GM18907 (cell line): ENCODE measurements at regions not wholly inside any gene's neighbourhood (a gene's known extent, or its start where the extent isn't known, plus 50 kb on each side); places are given as distances from the start of the nearest gene placed in this dataset.

Experiments
- ATAC-seq: cut with Tn5 transposase; IDR thresholded peaks from one replicate; pipeline ENCODE4 v1.9.1; 2021; ENCODE audit warnings: mild to moderate bottlenecking, moderate library complexity; ENCODE audit not compliant: unreplicated experiment

DNA sequence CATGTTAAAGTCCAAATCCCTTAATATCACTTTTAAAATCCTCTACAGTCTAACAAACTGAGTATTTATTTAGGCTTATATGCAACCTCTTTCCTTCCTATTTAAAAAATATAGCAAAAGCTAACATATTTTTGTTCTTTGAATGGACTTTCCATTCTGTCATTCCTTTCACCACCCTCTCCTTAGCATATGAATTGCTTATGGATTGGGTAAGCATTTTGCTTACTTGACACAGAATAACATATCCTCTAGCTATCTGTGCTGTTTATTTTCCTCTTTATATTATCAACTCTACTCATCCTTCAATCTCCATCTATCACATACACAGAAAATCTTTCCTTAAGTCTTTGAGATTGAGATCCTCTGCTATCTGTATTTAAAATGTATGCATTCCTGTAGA lies 206.1 kb upstream of the NEIL3 start:
- ATAC-seq: no peak

- no peak for ATAC-seq
Measured at GRCh38 chr4:177105536-177105935, 204.1 kb upstream of the NEIL3 start.

DNA sequence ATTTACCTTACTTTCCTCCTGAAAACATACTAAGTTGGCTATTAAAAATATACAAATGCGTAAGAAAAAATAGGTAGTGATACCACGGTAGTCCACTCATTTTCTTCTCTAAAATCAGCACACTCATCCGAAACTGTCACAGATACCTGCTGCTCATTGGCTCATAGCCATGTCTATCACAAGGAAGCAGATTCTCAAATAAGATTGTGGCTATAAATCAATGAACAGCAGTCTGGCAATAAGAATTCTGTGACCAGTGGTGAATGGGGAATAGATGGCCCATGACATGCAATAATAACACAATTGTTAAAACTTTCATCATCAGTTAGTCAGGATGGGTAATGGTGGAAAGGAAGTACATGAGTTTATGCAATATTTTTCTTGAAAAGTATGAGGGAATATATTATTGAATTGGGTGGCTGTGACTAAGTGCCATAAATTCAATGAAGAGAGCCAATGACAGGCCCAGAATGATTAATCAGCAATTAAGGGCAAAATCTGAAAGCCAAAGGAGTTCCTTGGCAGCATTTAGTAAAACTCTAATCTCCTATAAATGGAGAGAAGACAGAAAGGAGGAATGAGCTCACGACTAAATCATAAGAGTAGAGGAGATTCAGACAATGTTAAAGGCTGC lies 202.3 kb upstream of the NEIL3 start:
- no peak for ATAC-seq

- ATAC-seq: no peak
Measured at GRCh38 chr4:177108708-177109107, 201.0 kb upstream of the NEIL3 start.

GRCh38 chr4:177109769-177110168 lies 199.9 kb upstream of the NEIL3 start:
- no peak for ATAC-seq

GRCh38 chr4:177116161-177116560 lies 193.5 kb upstream of the NEIL3 start:
- ATAC-seq: no peak

- no peak for ATAC-seq
Measured at GRCh38 chr4:177117256-177117655, 192.4 kb upstream of the NEIL3 start.

DNA sequence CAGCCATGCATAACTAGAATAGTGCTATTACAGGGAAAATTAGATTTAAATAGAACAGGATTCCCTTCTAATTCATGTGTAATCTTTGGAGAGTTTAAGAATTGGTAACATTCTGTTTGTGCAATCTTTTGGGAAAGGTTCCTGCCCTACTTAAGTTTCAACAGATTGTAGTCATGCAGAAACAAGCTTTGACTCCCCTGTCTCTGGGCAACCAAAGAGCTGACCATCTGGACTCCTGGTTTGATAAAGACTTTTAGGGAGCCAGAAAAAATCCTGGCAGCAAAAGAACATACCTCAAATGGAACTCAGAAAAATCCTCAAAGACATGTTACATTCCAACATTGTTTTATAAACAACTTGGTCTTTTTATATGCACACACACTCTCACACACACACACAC lies 191.1 kb upstream of the NEIL3 start:
- no peak for ATAC-seq

DNA sequence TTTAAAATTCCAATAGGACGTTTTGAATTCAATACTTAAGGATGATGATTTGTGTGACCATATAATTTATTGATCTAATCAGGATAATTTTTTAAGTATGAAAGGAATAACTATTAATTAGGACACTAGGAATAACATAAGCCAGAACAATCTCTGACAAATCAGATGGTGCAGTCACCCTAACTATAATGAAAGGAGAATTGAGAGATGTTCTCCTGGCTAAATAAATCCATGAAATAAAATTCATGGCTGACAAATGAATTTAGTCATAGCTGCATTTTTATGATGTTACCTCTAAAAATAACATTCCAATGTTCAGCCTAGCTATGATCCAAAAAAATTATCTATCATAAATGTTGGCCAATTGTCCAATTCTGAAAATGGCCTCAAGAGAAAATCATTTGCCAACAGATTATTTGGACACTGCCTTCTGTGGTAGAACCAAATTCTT lies 190.6 kb upstream of the NEIL3 start:
- no peak for ATAC-seq

- no peak for ATAC-seq
Measured at GRCh38 chr4:177119691-177120090, 190.0 kb upstream of the NEIL3 start.

DNA sequence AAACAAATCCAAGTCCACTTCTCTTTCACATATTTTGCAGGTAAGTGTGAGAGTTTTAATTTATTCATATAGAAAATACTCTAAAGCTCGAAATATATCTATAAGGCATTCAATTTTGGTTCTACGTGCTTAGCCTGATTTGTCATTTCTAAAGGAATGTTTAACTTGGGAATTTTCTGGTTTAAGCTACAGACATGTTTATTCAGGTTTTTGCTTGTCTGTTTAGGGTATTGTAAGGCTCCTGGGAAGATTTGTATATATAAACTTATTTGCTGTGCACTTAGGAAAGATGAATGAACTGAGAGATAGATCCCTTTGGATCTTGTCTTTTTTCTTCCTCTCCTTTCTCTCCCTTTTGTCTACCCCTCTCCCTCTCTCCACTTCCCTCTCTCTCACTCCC lies 185.9 kb upstream of the NEIL3 start:
- ATAC-seq: no peak

- ATAC-seq: no peak
Measured at GRCh38 chr4:177124349-177125064, 185.2 kb upstream of the NEIL3 start.

GRCh38 chr4:177125656-177126055 lies 184.0 kb upstream of the NEIL3 start:
- no peak for ATAC-seq

DNA sequence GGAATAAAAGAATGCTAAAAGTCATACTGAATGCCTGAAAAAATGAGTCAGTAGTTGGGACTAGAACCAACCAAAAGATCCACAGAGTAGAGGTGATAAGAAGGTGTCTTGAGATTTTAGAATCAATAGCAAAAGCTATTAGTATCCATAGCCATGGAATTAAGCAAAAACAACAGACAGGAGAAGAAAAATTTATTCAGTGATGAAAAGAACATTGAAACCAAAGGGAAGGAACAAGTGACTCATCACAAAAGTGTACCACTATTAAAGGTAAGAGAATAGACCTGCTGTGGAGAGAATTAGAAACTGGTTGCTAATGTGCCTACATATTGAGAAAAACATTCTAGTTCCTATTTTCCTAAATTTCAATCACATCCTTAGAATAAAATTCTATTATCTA lies 182.0 kb upstream of the NEIL3 start:
- ATAC-seq: no peak

GRCh38 chr4:177128306-177128705 lies 181.4 kb upstream of the NEIL3 start:
- no peak for ATAC-seq

GRCh38 chr4:177131736-177132135 lies 177.9 kb upstream of the NEIL3 start:
- ATAC-seq: no peak

GRCh38 chr4:177147668-177148067 lies 162.0 kb upstream of the NEIL3 start:
- ATAC-seq: no peak

- ATAC-seq: no peak
Measured at GRCh38 chr4:177155454-177155853, 154.2 kb upstream of the NEIL3 start.

GRCh38 chr4:177159600-177159999 lies 150.1 kb upstream of the NEIL3 start:
- no peak for ATAC-seq

DNA sequence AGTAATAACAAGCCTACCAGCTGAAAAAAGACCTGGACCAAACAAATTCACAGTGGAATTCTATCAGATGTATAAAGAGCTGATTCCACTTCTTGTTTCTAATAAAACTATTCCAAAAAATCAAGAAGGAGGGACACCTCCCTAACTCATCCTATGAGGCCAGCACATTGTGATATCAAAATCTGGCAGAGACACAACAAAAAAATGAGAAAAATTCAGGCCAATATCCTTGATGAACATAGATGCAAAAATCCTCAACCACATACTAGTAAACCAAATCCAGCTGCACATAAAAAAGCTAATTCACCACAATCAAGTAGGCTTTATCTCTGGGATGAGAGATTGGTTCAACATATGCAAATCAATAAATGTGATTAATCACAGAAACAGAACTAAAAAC lies 147.9 kb upstream of the NEIL3 start:
- no peak for ATAC-seq

GRCh38 chr4:177163532-177163931 lies 146.1 kb upstream of the NEIL3 start:
- ATAC-seq: no peak

- ATAC-seq: no peak
Measured at GRCh38 chr4:177171588-177171987, 138.1 kb upstream of the NEIL3 start.

- no peak for ATAC-seq
Measured at GRCh38 chr4:177175473-177175872, 134.2 kb upstream of the NEIL3 start.
